Hematopoietic multipotent progenitor cell treated with erythropoietin and hydrocortisone succinate and interleukin-3 and kit ligand, for 6 days (in vitro differentiated cells): ENCODE measurements at regions not wholly inside any gene's neighbourhood (a gene's known extent, or its start where the extent isn't known, plus 50 kb on each side); places are given as distances from the start of the nearest gene placed in this dataset.

ENCODE experiments used
- DNase-seq: peaks from one replicate; pipeline ENCODE4 v3.0.0-alpha.2; 2015

DNA sequence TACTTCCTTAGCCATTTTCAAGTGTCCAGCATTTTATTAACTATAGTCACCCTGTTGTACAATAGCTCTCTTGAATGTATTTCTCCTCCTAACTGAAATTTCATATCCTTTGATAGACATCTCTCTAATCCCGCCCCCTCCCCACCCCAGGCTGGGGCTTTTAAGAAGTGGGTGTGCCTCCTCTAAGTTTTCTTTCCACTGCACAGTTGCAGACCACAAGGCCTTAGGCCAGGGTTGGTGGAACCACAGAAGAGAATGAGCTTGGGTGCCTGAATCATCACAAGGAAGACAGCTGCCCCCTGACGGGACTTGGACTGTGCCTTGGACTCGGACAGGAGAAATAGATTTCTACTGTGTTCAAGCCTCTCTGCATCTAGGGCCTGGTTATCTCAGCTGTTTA, 193.4 kb downstream of the HAUS1 start:
- DNase-seq: peak; percentile 84

DNA sequence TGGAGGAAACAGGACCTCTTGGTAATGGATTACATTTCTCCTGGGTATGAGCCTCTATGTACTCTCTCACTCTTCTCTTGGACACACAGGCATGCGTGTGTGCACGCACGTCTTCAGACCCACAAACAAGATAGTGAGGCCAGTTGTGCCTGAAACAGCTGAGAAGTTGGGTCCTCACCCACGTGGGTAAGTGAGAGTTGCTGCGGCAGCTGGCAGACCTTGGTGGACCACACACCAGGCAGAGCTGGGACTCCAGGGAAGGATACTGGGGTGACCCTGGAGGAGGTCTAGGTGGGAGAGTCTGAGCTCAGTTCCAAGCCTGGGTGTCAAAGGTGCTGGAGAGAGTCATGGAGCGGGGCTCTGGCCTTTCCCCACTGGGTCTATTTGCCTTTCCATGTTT, 194.3 kb downstream of the HAUS1 start:
- no peak for DNase-seq

DNA sequence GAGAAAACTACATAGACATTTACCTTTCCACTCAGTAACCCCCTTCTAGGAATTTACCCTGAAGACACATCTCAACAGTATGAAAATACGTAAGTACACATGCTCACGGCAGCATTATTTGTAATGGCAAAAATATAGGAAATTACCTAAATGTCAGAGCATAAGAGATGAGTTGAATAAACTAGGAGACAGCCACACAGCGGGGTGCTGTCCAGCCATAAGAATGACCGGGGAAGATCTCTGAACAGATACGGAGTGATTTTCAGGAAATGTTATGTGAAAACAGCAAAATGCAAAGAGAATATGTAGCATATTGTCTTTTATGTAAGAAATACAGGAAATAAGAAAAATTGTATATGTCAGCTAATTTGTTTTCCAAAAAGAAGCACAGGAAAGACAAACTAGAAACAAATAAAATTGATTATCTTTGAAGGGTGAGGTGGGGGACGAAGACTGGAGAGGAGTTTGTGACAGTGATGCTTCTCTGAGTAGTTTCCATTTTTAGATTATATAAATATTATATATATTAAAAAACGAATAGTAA, 195.4 kb downstream of the HAUS1 start:
- no peak for DNase-seq

DNA sequence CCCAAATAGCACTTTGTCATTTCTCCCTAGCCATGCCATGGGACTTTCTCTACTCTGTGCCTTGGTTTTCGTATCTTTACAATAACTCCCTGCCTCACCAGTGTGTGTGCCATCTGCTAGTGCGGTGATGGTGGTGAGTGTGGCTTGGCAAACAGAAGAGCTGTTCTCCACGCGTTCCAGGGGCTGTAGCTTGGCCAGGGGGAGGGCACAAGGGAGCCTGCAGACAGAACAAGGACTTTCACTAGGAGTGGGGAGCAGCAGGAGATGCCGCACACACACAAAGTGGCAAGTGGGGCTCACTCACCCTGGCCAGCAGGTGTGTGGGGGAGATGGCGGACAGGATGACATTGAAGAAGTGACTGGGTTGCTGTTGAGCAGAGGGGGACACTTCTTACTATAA, 196.9 kb downstream of the HAUS1 start:
- no peak for DNase-seq

DNA sequence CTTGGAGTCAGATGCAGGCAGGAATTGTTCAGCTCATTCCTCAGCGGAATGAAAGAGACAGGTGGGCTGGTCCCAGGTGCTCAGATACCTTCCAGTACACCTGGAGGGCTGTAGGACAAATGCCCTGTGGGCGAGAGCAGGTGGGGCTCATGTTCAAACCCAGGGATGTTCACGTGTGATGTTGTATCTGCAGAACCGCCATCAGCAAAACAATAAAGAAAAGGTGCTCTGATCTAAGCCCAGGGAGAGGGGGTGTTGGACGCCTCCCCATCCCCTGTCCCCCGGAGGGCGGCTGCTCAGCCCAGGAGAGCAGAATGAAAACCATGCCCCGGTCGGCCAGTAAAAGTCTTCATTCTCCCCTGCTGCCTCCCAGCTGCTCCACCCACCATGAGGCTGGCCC, 197.4 kb downstream of the HAUS1 start:
- no peak for DNase-seq

DNA sequence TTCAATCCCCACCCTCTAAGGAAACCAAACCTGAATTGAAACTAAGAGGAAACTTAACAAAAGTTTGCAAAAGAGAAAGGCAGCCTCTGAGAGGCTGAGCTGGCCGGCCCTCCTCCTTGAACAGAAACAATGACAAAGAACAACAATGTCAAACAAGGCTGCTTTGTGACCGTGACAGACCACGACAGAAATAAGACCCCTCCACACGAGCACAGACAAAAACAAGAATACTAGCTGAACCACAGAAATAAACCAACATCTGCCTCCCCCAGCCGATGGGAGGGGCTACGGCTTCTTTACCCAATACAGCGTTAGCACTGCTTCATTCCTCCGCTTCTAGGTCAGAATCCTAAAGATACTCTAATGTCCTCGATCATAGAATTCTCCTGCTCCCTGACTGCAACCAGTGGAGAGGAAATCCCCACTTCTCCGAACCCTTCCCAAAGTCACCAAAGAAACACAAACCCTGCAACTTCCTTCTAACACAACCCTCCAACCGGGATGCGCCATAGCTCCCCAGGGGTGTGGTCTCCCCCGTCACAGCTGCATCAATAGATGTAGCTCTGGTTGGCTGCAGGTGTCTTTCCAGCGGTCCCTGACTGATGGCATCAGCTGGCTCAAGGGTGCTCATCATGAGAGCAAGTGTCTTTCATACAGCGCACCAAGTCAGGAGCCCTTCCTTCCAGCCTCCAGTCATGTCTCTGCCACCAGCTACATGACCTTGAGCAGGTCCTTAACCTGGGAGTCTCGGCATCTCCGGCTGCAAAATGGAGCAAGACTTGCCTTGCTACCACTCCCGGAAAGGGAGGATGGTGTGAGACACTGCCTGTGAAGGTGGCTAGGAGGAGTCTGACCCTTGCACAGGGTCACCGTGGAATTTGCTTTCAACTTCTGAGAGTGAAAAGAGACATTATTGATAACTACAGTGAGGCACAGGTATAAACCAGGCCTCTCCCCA, 198.6 kb downstream of the HAUS1 start:
- no peak for DNase-seq

DNA sequence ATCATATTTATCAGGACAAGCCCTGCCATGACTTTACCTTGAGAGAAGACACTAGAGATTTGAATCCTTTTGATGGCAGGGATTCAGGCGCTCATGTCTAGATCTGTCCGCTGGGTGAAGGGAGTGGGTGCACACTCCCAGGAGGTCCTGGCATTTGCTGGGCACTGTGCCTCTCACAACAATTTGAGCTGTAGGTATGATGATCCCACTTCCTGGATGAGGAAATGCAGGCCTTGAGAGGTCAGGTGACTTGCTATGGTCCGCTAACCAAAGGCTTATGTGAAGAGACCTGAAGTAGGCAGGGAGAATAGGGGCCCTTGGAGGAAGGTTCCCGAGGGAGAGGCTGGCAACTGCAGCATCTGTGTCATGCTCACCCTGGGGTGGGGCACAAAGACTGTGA, 206.1 kb downstream of the HAUS1 start:
- DNase-seq: no peak

DNA sequence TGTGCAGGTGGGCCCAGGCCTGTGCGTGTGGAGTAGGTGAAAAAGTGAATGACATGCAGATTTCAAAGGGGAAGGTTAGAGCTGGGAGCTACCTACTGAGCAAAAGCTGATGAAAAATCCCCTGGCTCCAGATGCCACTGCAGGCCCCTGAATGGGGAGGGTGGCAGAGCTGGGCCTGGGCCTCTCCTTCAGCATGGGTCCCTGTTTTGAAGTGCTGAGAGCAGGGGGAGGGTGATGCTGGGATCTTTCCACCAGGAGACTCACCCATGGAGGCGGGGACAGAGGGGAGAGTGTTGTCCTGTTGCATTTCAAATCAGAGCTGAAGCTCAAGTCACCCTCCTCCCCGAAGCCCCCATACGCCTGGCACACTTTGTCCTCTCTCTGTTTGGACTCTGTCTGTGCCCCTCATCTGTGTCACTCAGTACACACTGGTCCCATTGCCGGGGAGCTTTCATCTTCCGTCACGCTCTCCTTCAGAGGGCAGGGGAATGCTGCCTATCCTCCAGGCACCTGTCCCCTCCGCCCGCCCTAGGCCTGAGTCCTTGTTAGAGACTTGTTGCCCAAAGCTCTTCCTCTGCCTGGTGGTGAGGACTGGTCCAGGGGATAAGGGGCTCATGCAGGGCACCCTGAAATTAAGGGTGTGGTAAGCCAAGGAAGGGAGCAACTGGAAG, 206.6 kb downstream of the HAUS1 start:
- DNase-seq: no peak

DNA sequence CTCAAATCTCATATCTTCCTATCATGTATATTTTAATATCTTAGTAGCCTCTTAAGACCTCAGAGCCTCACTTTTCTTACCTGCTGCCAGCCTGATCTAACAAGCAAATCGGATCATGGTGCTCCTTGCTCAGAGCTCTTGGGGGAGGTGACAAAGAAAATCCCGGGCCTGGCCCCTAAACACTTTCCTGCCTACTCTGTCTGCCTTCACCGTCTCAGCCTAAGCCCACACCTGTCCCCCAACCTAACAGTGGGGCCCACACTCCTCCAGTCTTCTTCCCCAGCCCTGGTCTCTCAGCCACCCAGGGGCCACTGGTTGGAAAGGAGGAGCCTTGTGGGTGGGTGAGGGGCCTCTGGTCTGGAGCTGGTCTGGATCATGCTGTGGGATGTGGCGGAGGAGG, 207.3 kb downstream of the HAUS1 start:
- DNase-seq: no peak

DNA sequence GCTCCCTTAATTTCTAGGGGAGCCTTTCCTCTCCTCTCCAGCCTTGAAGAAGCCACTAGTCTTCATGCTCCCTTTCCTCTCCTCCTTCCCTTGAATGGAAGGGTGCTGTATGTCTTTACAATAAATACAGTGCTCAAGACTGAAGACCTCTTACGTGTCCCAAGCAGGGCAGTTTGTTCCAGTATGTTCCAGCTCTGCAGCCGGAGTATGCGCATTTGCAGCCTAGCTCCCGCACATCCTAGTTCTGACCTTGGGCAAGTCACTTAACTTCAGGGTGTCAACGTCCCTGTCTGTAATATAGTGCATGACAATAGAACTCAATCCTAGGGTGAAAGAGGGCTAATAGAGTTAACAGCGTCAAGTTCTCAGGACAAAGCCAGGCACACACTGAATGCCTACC, 208.0 kb downstream of the HAUS1 start:
- DNase-seq: no peak

DNA sequence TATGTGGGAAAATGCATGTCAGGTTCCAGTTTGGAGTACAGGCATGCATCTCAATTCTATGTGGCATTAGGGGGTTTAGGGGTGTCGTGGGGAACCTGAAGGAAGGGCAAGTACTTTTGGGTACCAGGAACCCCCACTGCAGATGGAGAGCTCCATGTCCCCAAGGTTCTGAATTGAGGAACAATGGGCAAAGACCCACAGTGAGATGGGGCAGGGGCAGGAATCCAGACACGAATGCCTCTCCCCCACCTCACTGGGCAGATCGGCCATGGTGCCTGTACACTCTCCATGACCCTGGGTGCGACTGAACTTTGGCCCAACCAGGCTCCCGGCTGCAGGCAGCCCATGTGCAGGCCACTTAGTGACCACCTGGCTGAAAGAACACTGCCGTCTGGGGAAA, 209.3 kb downstream of the HAUS1 start:
- no peak for DNase-seq

DNA sequence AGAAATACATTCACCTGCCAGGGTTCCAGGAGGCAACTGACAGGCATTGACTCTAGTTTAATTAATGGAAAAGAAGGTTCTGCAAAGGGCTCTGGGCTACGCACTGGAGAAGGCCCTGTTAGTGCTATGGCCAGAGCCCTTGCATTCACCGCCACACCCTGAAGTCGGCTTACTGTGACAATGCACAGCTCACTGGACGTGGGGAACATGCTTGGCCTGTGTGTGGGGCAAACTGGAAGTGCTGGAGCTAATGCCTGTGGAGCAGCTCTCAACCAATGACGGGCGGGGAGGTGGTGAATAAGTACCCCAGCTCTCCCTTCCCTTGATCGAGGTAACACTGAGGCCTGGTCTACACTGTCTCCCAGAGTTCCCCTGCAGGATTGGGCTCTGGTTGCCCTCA, 209.8 kb downstream of the HAUS1 start:
- DNase-seq: no peak

DNA sequence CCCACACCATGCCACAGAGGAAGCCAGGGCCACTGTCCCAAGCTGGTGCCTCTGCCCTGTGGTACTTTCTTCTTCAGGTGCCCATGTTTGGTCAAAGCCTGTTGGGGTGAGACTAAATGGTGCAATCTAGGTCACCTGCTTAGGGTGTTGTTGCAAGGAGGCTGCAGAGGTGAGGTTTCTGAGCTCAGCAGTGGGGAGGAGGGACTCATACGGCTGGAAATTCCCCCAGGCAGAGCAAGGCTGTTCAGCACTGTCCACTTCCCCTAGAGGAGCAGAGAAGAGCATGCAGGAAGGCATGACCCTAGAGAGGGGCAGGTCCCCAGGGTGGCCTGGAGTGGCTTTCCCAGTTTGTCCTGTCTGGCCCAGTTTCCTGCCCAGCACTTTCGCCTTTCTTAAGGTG, 211.0 kb downstream of the HAUS1 start:
- DNase-seq: no peak

DNA sequence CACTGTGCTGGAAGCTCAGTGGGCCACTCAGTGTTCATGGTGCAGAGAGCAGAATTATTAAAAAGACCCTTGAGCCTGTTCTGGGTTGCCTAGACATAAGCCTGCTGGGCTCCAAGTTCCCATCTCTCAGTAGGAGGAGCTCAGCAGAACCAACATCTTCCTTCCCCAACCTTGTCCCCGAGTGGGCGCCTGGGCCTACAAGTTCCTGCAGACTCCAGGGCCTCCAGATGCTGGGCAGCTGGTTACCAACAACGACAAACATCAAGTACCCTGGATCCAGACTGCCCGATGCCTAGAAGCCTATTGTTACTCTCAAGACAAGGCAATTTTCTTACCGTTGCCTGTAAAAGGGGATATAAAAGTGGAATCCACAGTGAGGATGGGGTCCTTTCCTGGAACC, 214.2 kb downstream of the HAUS1 start:
- no peak for DNase-seq

DNA sequence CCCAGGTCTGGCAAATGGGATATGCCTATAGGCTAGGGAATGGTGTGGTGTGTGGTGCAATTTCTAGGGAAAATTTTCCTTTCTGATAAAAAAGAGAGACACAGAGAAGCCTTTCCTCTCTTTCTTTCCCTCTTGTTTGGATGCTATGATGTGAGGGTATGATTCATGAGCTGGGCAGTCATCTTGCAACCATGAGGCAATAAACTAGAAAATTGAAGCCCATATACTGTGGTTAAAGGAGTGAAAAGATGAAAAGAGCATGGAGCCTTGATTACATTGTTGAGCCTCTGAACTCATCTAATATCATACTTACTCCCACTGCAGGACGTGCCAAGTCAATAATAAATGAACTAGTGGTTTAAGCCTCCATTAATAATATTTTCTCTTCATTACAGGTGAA, 215.6 kb downstream of the HAUS1 start:
- no peak for DNase-seq

DNA sequence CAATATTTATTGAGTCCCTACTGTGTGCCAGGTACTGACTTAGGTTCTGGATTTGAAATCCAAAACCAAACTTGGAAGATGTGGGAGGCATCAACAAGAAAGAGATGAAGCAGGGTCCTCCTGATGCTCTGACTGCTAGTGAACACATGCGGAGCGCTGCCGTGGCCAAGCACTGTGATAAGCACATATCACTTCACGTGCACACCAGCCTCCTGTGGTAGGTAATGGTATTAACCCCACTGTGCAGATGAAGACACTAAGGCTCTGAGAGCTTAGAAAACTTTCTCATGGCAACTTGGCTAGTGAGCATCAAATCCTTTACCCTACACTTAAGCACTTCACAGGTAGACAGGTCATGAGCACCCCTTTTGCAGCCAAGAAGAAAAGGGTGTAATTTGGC, 216.1 kb downstream of the HAUS1 start:
- DNase-seq: peak; percentile 41

DNA sequence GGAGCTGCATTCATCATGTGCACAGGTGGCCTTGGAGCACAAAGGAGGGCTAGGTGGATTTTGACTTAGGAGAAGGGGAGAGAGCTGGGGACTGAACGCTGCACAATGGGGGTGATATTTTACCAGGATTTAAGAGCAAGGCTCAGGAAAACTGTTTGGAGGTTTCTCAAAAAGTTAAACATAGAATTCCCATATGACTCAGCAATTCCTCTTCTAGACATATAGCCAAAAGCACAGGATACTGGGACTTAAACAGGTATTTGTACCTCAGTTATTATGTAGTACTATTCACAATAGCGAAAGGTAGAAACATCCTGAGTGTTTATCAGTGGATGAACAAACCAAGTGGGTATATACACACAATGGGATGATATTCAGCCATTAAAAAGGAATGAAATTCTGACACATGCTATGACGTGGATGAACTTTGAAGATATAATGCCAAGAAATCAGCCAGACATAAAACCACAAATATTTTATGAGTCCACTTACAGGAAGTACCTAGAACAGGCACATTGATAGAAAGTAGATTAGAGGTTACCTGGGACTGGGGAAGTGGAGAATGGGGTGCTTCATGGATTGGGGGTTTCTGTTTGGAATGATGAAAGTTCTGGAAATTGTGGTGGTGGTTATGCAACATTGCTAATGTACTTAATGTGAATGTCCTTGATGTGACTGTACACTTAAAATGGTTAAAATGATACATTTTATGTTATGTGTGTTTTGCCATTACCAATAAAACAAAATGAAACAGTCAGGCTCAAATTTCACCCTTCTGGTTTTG, 216.9 kb downstream of the HAUS1 start:
- no peak for DNase-seq

DNA sequence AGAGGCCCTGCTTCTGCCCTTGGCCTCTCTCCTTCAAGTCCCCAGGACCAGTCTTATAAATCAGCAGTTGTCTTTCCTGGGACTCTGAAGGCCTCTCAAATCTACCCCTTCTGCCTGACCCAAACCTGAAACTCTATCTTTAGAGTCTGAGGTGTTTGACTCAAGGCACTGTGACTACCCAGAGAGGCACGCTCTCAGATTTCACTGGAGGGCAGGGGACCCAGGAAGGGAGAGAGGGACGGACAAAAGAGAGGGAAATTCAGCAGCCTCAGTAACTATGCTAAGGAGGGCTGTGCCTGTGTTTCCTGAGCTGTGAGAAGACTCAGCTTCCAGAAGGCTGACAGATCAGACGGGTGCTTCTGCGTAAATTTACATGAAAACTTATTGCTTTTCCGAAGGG, 217.8 kb downstream of the HAUS1 start:
- DNase-seq: no peak

DNA sequence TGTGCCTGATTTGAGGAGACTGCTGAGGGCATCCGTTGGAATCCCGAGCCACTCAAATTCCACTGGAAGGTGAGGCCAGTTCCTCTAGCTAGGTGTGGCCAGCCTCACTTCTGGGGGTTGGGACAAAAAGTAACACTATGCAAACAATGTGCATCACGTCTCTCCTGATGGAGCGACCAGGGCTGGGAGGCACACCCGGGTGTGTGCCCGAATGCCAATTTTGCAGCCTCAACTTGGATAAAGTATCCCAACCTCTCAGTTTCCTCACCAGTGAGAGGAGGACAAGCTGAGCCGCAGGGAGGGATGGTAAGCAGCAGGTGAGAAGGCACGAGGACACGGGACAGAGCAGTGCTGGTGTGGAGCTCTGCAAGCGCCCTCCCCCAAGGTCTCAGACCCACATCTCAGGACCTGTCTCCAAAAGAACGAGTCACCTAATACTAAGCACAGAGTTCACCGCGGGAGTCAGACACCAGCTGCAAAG, 218.3 kb downstream of the HAUS1 start:
- no peak for DNase-seq

DNA sequence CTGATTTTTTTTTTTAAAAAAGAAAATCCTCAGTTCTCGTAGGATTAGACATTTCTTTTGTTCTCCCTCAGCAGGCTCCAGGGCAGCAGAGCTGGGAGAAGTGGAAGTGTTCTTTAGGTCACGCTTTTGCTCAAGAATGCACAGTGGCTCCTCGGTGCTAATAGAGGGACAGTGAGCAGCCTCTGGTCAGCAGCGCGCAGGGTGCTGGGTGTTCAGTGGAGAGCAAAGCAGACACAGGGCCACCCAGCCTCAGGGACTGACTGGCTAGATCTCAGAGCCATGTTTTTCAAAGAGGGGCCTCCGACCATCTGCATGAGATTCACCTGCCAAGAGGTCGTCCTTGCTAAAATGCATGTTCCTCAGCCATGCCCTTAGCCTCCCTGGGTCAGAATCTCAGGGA, 218.8 kb downstream of the HAUS1 start:
- DNase-seq: no peak

DNA sequence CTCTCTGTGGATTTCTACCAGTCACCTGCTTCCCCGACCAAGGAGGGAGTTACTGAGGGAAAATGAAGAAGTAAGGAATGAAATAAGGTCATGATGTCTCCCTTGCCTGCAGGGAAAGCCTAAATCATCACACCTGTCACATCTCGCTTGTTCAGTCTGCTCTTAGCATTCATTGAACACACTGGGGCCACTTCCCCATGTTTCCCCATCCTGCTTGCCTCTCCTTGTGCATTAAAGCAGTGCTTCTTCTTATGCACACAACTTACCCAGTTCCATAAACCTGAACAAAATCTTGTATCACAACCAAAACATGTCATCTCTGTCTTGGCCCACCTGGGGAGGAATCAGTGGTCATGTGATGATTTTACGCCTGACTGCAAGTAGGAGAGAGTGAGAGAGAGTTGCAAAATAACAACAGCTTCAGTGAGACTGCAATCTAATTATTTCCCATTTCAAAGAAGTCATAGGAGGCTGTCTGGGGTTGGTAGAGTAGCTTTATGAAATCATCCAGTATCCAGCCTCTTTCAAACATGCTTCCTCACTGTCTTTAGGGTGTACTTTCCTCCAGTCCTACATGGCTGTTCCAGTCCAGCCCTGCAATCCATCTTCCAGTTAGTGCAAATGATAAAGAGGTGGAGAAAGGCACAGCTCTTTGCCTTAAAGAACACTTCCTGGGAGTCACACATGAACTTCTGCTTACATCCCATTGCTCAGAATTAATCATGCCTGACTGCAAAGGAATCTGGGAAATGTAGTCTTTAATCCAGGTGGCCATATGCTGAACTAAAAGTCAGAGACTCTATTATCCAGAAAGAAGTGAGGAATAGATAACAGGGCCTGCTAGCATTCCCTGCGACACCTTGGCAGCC, 220.1 kb downstream of the HAUS1 start:
- peak; percentile 64 for DNase-seq

DNA sequence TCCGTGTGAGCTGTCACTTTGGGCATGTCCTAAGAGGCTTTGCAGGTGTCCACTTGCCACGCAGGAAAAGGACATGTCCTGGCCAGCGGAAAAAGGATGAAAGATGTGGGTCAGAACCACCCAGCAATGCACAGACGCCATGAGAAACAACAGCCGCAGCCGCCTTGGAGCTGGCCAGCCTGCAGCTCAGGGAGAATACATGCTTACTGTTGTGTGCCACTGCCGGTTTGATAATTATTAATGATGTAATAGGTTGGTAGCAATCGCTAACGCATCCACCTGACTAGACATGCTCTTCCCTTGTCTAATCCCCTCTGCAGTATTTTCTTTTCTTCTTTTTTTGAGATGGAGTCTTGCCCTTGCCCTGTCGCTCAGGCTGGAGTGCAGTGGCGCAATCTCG, 221.7 kb downstream of the HAUS1 start:
- no peak for DNase-seq
